Motor neuron (in vitro differentiated cells): ENCODE measurements at regions not wholly inside any gene's neighbourhood (a gene's known extent, or its start where the extent isn't known, plus 50 kb on each side); places are given as distances from the start of the nearest gene placed in this dataset.
"Not testable (repeated sequence)": the region's sequence is repeated elsewhere in the genome, so short reads cannot be mapped to it uniquely, and the experiment has no call there.

Experiments used
- ATAC-seq, 8 experiments: fragments of 200-7000 bp; cut with Tn5 transposase; replicated peaks in 6 of 8; 2 replicates each; pipeline ENCODE4 v1.8.0; 2021; ENCODE audit warnings: mild to moderate bottlenecking in 8 of 8, moderate library complexity in 8 of 8
- H3K27ac ChIP-seq, 2 donors: fragments of 250-450 bp; sonication (Bioruptor Pico); 2 replicates each; pipeline ENCODE4 v1.9.0; 2021; ENCODE audit warnings: antibody characterized with exemption in 2 of 2, mild to moderate bottlenecking in 2 of 2, moderate library complexity in 1 of 2
- H3K4me1 ChIP-seq, 2 donors: fragments of 250-450 bp; sonication (Bioruptor Pico); replicated peaks in 1 of 2; 2 replicates each; pipeline ENCODE4 v1.6.1; 2021; ENCODE audit warnings: antibody characterized with exemption in 2 of 2, mild to moderate bottlenecking in 2 of 2, moderate library complexity in 1 of 2
- H3K4me3 ChIP-seq, 5 donors: fragments of 250-450 bp; sonication (Bioruptor Pico); 2 replicates each; pipeline ENCODE4 v1.9.0; 2021; ENCODE audit warnings: antibody characterized with exemption in 5 of 5, mild to moderate bottlenecking in 5 of 5, moderate library complexity in 4 of 5
- WGBS, 10 experiments: fragments of 450-650 bp; shearing (Covaris generic); methylation state at CpG; one replicate each; pipeline ENCODE4 v1.0.0; 2022; 5-methylcytosine and 5-hydroxymethylcytosine counted together
- in situ Hi-C, 9 experiments: fragments of 400-800 bp; cut with MboI; loops; one replicate each; pipeline ENCODE4 v1.15.0; 2021; ENCODE audit warnings: low sequenced_read_pairs in 9 of 9, low pct_unique_long_range_greater_than_20kb in 2 of 9; ENCODE audit not compliant: unreplicated experiment in 9 of 9

DNA sequence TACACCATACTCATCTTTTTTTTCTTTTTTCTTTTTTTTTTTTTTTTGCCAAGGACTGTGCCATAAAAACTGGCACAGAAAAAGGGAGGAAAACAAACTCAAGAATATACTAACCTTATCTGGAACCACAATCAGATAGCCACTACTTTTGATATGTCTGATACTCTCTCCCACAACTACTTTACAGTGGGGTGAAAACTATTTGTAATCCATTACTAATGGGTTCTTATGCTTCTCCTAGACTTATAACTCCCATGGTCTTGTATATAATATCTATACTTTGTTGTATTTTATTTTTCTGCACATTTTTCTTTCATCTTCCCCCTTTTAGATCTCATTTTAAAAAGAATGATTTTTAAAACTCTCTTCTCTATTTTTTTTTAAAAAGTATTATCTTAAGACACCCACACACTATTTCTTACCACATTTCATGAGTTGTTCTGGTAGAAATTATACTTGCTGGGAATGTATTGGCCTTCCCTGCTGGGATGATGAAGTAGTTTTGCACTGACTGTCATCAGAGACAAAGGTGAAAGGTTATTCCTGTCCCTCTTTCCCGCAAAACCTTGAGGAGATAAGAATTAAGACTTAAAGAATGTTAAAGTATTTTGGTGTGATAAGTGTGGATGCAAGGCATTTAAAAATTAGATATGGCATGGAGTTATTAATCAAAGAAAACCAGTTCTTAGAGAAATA is 146.7 kb upstream of the KLF12 start:
- no peak for ATAC-seq
- WGBS, 10 experiments = 45 to 100% (median 87%) methylated on average over 1 of the region's 1 CpG; no CpG with 5 or more reads in 3 of the 10 experiments
- H3K4me3 ChIP-seq = no peak overlapping the region
- in situ Hi-C loops = loop anchor here in 3 of 9 experiments (25.0 kb wide), 3 partner anchors 144 to 931 kb away; partner anchors contain the start of gene KLF12 (in 1 of the 3)
- H3K27ac ChIP-seq = no peak overlapping the region
- no peaks in the 10 kb centered on the region for H3K4me1 ChIP-seq

DNA sequence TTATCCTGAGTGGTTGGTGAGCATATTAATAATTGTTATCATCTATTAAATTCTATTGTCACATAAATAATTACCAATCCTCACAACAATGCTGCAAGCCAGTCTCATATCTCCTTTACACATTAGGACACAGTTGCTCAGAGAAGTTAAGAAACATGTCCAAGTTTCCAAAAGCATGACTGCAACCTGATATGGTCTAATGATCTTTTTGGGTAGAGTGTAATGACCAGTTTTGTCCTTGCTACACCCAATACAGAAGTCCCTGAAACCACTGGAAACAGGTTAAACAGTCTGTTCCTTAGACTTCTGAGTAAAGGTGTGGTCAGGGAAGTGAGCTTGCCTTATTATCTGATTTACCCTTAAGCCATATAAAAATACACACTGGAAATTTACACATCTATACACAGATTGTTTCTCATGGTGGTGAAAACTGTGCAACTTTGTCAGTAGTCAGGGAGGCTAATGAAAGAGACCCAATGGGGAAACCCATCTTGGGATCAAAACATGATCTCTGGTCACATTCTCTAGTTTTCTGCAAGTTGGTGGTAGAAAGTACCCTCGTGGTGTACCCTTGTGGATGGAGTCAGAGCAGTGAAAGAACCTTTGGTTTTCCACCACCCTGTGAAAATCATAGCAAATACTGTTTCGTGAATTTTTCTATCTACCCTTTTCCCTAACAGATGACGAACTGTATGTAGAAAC is 146.0 kb upstream of the KLF12 start:
- Histone ChIP-seq H3K4me3 (no peak overlapping the region), H3K27ac (no peak overlapping the region), H3K4me1 (no peaks in the 10 kb centered on the region)
- WGBS, 10 experiments = 45 to 100% (median 74%) methylated on average over 1 to 3 of the region's 3 CpGs
- ATAC-seq = no peak
- in situ Hi-C loops = loop anchor here in 3 of 9 experiments (25.0 kb wide), 3 partner anchors 143 to 932 kb away; partner anchors contain the start of gene KLF12 (in 1 of the 3)

DNA sequence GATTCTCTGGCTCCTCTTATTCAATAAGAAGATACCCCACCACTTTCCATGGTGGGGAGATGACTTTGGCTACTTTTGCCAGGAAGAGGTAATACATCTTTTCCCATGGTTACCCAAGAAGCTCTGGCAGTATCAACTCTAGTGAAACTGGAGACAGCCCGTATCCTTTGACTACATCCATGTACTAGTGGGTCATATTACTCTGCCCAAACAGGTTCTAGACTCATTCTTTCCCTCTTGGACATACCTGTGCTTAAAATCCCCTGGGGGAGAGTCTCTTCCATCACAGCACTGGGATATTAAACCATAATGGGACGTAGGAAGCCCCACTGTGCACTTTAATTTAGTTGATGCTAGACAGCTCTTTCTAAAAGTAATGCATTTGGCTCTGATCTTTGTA is 144.7 kb upstream of the KLF12 start:
- WGBS, 10 experiments = 83 to 100% (median 100%) methylated on average over 1 to 2 of the region's 2 CpGs; no CpG with 5 or more reads in 3 of the 10 experiments
- Histone ChIP-seq H3K27ac (no peak overlapping the region), H3K4me3 (no peak overlapping the region), H3K4me1 (no peaks in the 10 kb centered on the region)
- in situ Hi-C loops = loop anchor here in 3 of 9 experiments (25.0 kb wide), 3 partner anchors 142 to 933 kb away; partner anchors contain the start of gene KLF12 (in 1 of the 3)
- ATAC-seq = no peak

DNA sequence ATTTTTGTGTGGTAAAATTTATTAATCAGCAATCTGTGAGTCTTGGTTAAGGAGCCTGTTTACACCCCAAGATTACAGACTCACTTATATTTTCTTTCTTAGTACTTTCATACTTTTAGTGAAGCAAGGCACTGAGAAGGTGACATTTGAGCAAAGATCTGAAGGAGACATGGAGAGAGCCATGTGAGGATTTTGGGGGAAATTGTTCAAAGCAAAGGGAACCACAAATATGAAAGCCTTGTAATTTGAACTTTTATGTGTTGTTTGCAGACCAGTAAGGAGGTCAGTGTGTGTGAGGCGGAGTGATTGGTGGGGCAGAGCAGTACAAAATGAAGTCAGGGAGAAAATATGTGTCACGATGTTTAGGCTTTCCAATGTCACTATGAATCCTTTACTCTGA is 140.7 kb upstream of the KLF12 start:
- ATAC-seq = no peak
- H3K27ac ChIP-seq = no peak overlapping the region
- no peaks in the 10 kb centered on the region for H3K4me1 ChIP-seq
- H3K4me3 ChIP-seq = no peak overlapping the region
- in situ Hi-C loops = loop anchor here in 3 of 9 experiments (25.0 kb wide), 3 partner anchors 138 to 937 kb away; partner anchors contain the start of gene KLF12 (in 1 of the 3)
- 25 to 100% (median 80%) methylated on average over 1 to 2 of the region's 2 CpGs; no CpG with 5 or more reads in 2 of the 10 experiments for WGBS, 10 experiments

DNA sequence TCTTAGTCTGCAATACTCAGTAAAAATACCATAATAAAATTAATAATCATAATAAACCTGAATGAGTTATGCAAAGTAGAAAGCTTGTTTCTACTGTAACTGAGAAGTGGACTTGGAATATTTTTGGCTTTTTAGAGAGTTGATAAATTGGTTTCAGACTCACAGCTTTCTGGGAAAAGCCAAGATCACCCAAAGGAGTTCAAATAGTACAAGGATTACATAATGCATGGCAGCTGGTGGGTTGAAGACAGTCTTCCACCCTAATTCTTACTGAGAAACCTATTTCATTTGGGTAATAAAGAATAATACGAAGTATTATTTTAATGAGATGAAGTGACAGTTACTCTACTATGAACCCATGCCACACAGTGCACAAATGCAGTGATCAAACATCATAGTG is 139.4 kb upstream of the KLF12 start:
- 0 to 100% (median 75%) methylated on average over 1 of the region's 1 CpG; no CpG with 5 or more reads in 4 of the 10 experiments for WGBS, 10 experiments
- in situ Hi-C loops = no loop called here
- Histone ChIP-seq H3K4me1 (no peaks in the 10 kb centered on the region), H3K4me3 (no peak overlapping the region), H3K27ac (no peak overlapping the region)
- ATAC-seq = no peak

DNA sequence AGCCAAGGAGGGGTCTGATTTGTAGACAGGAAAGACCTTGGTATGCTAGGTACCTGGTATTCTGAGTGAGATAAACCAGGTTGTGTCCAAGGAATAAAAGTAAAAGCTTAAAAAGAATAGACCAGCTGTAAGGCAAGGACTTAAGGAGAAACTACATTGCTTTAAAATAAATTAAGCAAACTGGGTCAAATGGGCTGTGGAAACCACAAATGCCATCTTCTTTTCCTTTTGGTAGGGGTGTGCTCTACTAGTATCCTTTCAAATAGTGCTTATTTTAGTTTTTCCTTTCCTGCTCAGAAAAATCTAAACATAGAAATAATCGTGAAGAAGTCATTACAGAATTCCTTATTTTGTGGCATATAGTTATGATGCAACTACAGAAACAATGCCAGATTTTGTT is 138.6 kb upstream of the KLF12 start:
- Histone ChIP-seq H3K4me3 (no peak overlapping the region), H3K4me1 (no peaks in the 10 kb centered on the region), H3K27ac (no peak overlapping the region)
- in situ Hi-C loops = no loop called here
- ATAC-seq = no peak
- WGBS, 10 experiments = 0 to 100% (median 67%) methylated on average over 1 of the region's 1 CpG

DNA sequence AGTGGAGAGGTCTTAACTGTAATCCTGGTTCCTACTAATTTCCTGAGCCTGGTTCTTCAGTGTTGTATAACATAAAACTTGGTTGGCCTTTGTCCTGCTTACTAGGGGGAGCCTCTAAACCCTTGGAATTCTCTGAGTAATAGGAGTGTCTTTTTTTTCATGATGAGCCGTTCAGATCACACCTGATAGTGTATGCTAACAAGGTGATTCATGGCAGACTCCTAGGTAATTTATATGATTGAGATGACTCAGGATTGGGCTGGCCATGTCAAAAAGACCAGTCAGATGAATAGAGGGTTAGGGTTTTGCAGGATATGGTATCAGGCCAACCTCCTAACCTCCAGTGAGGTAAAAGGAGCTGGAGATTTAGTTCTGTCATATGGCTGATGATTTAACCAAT is 135.8 kb upstream of the KLF12 start:
- Histone ChIP-seq H3K4me3 (no peak overlapping the region), H3K4me1 (no peaks in the 10 kb centered on the region), H3K27ac (no peak overlapping the region)
- in situ Hi-C loops = no loop called here
- peak in 1 of 8 experiments; percentile 52 for ATAC-seq
- WGBS, 10 experiments = 0 to 50% (median 0%) methylated on average over 1 of the region's 1 CpG; no CpG with 5 or more reads in 4 of the 10 experiments

DNA sequence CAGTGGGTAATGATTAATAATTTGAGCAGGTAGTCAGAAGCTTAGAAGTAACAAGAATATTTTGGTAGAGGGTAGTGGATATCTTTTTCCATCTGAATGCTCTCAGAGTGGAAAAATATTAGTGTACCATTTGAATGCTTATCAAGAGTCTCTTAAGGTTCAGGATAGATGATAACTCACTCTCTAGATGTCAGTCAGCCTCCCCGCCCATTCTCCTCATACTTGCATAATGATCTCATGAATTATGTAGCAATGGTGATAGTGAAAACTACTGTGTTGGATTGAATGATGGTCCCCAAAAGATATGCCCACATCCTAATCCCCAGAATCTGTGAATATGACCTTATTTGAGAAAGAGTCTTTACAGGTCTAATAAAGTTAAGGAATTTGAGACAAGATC is 132.7 kb upstream of the KLF12 start:
- peak in 2 of 8 experiments; percentile 71 to 72 for ATAC-seq
- WGBS, 10 experiments = 0 to 100% (median 78%) methylated on average over 1 of the region's 1 CpG; no CpG with 5 or more reads in 6 of the 10 experiments
- in situ Hi-C loops = no loop called here

DNA sequence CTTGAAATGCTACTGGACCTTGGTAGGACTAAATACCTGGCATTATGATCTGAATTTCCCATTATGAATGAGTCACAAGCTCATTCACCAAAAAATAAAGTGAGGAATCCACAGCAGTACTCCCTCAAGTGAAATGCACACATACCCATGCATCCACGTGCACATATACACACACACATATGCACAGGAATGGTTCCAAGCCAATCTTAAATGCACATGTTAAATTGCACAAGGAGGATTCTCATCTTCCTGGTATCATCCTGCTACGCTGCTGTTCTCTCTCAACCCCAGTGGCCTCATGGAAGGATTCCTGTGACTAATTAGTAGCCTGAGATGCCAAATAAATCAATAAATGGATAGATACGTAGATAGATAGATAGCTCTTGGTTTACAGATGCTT is 132.1 kb upstream of the KLF12 start:
- H3K4me1 ChIP-seq = no peaks in the 10 kb centered on the region
- in situ Hi-C loops = no loop called here
- WGBS, 10 experiments = 24 to 100% (median 81%) methylated on average over 1 to 3 of the region's 3 CpGs; no CpG with 5 or more reads in 3 of the 10 experiments
- no peak overlapping the region for H3K4me3 ChIP-seq
- no peak overlapping the region for H3K27ac ChIP-seq
- peak in 3 of 8 experiments; percentile 31 to 84 (median 69) for ATAC-seq

More for the DNA sequence above, 132.7 kb upstream of the KLF12 start:
- no peak overlapping the region for H3K27ac ChIP-seq
- H3K4me1 ChIP-seq = no peaks in the 10 kb centered on the region
- no peak overlapping the region for H3K4me3 ChIP-seq

DNA sequence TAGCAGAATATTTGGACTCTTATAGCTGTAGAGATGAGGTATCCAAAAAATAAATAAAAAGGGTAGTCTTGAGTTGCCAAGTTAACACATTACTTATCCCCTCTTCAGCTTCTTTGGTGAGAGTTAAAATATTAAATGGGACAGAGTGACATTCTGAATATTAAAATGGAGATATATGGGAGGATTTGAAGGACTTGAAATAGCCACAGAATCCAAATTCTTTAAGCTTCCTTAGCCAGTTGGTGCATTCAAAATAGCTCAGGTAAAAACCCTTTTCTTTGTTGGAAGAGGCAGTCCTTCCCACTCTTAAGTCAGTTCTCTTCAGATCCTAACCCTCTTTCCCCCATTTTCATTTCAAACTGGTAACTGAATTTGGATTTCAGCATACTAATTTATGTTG is 130.1 kb upstream of the KLF12 start:
- no peak for ATAC-seq
- in situ Hi-C loops = no loop called here
- Histone ChIP-seq H3K4me3 (no peak overlapping the region), H3K4me1 (no peaks in the 10 kb centered on the region), H3K27ac (no peak overlapping the region)

DNA sequence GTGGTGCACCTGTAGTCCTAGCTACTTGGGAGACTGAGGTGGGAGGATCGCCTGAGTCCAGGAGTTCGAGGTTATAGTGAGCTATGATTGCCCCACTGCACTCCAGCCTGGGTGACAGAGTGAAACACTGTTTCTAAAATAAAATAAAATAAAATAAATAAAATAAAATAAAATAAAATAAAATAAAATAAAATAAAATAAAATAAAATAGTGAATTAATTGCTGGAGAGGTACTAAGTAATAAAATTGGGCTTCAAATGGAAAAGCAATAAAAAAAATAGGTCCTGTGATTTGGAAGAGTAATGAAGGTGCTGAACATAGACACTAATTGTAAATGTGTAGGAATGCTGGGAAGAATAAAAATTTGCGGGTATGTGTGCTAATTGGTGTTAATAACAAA is 126.2 kb upstream of the KLF12 start:
- 62 to 100% (median 95%) methylated on average over 1 to 3 of the region's 3 CpGs for WGBS, 10 experiments
- in situ Hi-C loops, ATAC-seq, H3K27ac ChIP-seq, H3K4me1 ChIP-seq, H3K4me3 ChIP-seq: not testable (repeated sequence)

DNA sequence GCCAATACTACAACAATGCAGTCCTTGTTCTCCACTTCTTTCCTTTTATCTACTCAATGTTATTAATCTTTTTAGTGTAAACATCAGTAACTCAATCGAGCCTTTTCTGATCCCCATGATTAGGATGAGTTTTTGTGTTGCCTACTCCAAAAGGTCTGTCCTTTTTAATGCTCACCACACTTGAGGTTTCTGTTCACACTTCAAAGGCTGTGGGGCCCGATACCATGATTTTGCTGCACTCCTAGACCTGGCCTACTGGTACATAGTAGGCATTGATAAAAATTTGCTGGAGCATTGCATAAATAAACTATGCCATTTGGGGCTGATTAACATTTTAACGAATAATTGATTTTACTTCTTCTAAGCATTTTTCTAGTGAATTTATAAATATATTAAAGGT is 125.4 kb upstream of the KLF12 start:
- H3K4me3 ChIP-seq = no peak overlapping the region
- H3K4me1 ChIP-seq = no peaks in the 10 kb centered on the region
- in situ Hi-C loops = no loop called here
- ATAC-seq = no peak
- 71 to 89% (median 83%) methylated on average over 3 of the region's 3 CpGs; no CpG with 5 or more reads in 1 of the 10 experiments for WGBS, 10 experiments
- no peak overlapping the region for H3K27ac ChIP-seq

DNA sequence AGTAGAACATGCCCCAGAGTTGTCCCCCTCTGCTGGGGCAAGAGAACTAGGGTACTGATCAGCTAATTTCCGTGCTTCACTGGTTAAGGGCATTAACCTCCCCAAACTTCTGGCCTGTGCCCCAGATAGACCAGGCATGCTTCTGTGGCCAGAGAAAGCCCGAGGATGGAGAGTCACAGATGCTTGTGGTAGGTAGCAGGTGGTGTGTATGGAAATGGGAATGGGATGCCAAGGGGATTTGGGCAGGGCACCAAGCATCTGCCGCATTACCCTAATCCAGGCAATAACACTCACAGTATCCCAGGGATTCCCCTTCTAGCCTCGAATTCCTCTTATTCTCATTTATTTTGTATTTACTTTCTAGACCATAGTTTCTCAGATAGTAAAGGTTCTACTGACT is 124.8 kb upstream of the KLF12 start:
- ATAC-seq = no peak
- Histone ChIP-seq H3K4me3 (no peak overlapping the region), H3K27ac (no peak overlapping the region), H3K4me1 (no peaks in the 10 kb centered on the region)
- WGBS, 10 experiments = 60 to 100% (median 93%) methylated on average over 1 to 3 of the region's 4 CpGs; no CpG with 5 or more reads in 1 of the 10 experiments
- in situ Hi-C loops = no loop called here
